GM19035 (cell line): ENCODE measurements at regions not wholly inside any gene's neighbourhood (a gene's known extent, or its start where the extent isn't known, plus 50 kb on each side); places are given as distances from the start of the nearest gene placed in this dataset.
"Not testable (repeated sequence)": the region's sequence is repeated elsewhere in the genome, so short reads cannot be mapped to it uniquely, and the experiment has no call there.

Experiments
- ATAC-seq: cut with Tn5 transposase; IDR thresholded peaks from one replicate; pipeline ENCODE4 v1.9.1; 2021; ENCODE audit not compliant: unreplicated experiment

GRCh38 chr16:29115802-29116141, 130.9 kb downstream of the LAT start:
- not testable (repeated sequence) for ATAC-seq

- ATAC-seq: not testable (repeated sequence)
Measured at GRCh38 chr16:29114989-29115801, 130.3 kb downstream of the LAT start.

DNA sequence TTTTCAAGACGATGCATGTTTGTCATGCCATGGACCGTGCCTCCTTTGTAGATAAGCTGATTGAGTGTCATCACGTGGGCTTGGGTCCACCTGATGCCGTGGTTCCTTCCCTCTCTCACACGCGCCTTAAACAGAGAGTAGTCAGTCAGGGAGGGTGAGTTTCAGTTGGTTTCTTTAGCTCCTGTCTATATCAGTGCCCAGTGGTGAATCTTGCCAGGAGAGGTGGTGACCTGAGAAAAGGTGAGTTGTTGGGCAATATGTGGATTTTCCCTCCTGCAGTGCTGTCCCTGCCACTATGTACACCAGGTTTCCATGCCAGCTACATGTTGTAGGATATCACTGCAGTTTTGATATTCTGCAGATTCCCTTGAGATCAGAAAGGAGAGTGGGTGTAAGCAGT, 129.7 kb downstream of the LAT start:
- ATAC-seq: no peak

DNA sequence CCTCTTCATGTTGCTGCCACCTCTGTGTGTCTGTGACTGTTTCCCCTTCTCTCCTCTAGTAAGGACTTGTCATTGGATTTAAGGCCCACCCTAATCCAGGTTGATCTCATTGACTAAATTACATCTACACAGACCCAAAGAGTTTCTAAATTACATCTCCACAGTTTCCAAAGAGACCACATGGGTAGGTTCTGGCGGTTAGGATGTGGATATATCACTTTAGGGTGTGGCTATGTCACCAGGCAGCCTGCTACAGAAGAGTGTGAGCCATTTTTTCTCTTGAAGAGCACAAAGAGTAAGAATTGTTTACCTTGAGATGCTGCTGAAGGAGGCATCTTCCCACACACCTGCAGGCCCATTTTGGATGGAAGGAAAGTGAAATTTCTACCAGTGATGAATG, 128.6 kb downstream of the LAT start:
- not testable (repeated sequence) for ATAC-seq

DNA sequence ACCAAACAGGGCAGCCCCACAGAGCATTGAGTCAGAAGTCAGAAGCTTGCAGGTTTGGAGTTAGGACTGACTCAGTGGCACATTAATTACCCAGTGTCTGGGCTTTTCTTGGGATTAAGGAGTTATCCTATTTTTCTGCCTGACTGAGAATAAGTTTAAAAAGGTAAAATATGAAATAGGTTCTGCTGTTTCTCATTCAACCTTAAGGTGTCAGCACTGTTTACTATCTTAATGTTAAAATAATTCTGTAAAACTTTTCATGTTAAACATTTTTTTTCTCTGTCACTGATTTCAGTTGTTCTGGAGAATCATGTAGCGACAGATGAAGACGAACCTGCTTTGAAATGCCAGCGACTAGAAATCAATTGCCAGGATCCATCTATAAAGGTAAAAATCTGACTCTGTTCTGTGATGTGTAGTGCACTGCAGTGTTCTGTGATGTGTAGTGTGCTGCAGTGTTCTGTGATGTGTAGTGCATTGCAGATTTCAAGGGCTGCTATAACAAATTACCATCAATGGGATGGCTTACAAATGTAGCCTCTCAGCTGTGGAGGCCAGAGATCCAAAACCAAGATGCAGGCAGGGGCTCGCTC, 128.0 kb downstream of the LAT start:
- no peak for ATAC-seq

DNA sequence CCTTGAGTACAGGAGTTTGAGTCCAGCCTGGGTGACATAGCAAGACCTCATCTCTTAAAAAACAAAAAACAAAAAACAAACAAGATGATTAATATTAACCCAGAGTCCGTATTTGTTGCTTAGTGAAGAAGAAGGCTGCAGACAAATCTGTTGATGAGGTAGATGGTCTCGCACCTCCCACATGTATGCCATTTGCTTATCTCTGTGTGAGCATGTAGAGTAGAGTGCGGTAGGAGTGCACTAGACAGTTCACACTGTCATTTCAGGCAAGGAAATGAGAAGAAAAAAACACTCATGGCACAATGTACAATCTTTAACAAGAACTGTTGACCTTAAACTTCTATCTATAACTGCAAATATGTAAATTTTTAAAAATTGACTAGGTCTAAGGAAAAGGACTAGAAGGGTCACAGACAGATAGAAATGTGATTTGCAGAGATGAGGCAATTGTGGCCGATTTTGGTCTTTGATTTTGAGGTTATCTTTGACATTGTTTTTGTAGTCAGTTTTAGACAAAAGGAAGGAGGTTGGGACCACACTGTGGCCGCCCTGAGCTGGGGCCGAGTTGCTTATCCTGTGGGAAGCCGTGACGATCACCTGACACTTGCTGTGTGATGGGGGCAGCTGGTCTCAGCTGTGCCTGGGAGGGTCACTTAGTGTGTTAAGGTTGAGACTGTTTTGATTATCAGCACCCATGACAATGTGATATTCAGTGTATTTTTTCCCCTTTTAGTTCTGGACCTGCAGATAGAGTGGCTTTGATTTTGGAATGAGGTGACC, 127.2 kb downstream of the LAT start:
- ATAC-seq: not testable (repeated sequence)

GRCh38 chr16:29111421-29111820, 126.6 kb downstream of the LAT start:
- ATAC-seq: no peak

DNA sequence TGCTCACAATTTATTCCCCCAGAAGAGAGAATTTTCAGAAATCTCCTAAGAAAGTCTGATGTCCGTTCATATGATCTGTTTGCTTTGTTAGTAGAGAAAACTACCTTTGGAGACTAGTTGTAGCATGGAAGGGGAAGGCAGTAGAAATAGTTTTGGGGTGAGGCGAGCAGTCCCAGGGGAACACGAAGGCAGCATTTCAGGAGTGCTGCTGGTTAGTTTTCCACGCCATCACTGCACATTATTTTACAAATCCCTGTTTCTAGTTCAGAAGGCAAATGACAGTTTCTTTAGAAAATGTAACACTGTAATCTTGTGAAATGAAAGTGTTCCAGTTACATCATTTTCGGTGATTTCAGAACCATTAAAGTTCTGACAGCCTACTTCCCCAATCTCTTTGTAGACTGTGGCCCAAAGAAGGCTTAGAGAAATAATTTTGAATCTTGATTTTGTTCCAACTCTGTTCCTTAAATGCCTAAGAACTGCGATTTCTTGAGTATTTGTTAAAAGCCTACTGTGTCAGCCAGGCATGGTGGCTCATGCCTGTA, 123.8 kb downstream of the LAT start:
- not testable (repeated sequence) for ATAC-seq

GRCh38 chr16:29107299-29107698, 122.4 kb downstream of the LAT start:
- ATAC-seq: no peak

DNA sequence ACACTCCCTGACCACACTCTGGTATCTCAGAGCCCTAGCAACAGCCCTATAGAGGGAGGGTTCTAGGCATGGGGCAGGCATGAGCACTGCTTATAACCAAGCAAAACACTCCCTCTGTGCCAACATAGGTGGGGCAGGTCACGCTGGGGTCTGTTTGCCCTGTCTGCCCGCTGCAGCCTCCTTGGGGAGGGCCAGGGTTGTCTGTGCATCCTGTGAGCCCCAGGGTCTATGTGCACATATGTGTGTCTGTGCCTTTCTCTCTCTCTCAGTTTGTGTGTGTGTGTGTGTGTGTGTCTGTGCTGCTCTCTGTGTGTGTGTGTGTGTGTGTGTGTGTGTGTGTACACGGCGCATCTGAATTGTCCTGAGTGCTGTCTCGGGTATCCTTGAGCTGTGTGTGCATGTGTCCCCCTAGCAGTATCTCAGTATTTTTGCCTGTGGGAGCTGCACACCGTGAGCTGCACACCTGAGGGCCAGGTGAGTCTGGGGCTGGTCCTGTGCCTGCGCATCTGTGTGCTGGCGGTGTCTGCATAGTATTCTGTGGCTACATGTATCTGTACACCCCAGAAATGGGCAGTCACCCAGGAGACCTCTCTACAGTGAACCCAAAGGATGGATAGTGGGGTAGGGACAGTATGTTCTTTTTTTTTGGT, 121.5 kb downstream of the LAT start:
- not testable (repeated sequence) for ATAC-seq

DNA sequence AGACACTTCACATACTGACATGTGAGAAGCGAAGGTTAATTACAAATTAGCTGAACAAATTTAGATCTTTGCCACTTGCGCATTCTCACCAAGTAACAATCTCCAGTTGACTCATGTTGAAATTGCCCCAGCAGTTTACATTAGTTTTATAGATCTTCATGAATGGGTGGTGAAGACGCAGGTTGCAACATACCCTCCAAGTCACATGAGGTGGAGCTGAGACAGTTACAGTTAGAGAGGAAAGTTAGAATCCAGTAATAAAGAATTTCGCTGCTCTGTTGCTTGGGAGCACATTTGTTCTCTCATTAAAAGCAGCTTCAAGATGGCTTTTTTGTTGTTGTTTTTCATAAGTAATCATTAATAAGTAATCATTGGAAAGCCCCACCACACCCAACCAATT, 119.7 kb downstream of the LAT start:
- ATAC-seq: not testable (repeated sequence)

GRCh38 chr16:29097965-29098364, 113.1 kb downstream of the LAT start:
- ATAC-seq: not testable (repeated sequence)

GRCh38 chr16:29094729-29095624, 110.1 kb downstream of the LAT start:
- ATAC-seq: not testable (repeated sequence)

DNA sequence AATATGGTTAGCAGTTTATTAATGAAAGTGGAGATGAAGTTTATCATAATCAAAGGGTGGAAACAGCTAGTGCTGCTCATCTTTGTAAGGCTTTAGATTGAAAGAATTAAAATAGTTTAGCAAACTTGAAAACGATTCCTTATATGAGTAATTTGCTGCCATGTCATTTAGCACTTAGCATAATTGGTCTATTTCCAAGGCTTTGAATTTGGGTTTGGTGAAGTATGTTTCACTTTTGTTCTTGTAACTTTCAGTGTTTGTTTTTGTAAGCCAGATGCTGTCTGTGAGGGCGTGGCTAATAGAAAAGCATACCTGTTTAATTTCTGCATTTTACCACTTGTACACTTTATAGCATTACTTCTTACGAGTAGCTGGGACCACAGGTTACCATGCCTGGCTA, 109.5 kb downstream of the LAT start:
- not testable (repeated sequence) for ATAC-seq

DNA sequence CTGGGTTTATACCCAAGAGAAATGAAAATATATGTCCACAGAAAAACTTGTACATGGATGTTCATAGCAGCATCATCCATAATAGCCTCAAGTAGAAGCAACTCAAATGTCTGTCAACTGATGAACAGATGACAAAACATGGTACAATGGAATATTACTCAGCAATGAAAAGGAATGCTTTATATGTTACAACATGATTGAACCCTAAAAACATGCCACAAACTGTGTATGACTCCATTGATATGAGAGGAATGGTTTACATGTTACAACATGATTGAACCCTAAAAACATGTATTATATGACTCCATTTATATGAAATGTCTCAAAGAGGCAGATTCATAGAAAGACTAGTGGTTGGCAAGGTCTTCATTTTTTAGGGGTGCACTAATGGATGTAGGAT, 104.8 kb downstream of the LAT start:
- not testable (repeated sequence) for ATAC-seq

DNA sequence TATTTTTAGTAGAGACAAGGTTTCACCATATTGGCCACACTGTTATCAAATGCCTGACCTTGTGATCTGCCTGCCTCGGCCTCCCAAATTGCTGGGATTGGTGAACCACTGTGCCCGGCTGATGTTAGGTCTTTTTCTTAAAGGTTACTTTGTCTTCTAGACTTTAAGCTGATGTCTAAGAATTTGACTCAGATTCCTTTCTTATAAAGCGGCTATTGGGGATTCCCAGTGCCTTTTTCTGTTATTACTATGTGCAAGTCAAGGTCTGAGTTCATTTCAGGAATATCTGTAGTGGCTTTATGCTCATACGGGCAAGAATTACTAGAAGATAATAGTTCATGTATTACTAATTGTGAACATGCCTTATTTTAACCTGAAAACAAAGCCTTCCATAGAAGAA, 102.8 kb downstream of the LAT start:
- ATAC-seq: not testable (repeated sequence)

DNA sequence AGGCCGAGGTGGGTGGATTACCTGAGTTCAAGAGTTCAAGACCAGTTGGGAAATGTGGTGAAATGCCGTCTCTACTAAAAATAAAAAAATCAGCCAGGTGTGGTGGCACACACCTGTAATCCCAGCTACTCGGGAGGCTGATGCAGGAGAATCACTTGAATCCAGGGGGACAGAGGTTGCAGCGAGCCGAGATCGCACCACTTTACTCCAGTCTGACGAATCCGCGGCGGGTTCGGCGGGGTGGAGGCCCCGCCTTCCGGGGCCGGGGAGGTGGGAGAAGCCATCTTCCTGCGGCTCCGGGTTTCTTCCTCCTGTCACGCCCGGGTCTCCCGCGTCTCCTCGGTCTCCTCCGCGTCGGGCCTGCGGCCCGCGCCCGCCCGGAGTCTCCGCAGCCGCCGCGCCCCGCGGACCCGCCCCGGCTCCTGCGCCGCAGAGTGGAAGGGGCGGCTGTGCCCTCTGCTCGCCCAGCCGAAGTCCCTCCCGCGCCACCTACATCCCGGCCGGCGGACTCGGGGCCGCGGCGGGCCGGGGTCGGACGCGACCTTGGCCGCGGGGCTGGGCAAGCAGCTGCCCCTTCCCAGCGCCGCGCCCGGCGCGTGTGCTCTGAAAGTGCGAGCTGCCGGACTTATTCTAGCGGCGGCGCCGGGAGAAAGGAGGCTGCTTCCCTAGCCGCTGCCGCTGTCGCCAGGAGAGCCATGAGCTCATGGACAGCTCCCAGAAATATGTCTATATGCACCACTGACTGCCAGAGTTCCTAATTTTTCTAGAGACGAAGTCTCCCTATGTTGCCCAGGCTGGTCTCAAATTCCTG, 97.2 kb downstream of the LAT start:
- ATAC-seq: not testable (repeated sequence)

DNA sequence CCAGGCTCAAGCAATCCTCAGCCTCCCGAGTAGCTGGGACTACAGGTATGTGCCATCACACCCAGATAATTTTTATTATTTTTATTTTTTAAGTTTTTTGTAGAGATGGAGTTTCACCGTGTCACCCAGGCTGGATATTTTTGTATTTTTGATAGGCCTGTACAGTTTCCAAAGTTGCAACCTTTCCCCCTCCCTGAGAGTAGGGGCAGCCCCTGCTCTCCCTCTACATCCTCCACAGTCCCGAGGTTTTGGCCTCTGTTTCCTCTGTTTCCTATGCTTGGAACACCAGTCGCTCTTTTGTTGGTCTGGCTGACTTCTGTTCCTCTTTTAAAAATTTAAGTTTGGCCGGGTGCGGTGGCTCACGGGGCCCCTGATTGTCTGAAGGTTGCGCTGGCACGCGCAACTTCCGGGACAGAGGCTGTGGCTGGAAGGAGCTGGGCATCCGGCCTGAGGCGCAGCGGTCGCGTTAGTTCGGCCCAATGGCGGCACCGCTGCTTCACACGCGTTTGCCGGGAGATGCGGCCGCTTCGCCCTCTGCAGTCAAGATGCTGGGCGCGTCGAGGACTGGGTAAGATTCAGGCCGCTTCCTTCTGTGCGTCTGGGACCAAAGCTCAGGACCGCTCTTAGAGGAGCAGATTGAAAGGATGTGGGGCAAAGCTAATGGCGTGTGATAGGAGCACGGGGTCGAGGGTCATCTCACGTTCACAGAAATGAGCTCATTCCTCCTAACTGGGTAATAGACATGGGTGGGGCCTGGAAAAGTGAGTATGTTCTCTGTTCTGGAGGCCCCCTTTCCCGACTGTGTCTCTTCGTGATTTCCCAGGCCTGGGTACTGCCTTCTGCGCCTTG, 89.9 kb downstream of the LAT start:
- ATAC-seq: peak; percentile 79
